ENCODE measurements at regions not wholly inside any gene's neighbourhood (a gene's known extent, or its start where the extent isn't known, plus 50 kb on each side); places are given as distances from the start of the nearest gene placed in this dataset.
"Not testable (repeated sequence)": the region's sequence is repeated elsewhere in the genome, so short reads cannot be mapped to it uniquely, and the experiment has no call there.

GRCh38 chr9:108776920-108777639 lies 78.7 kb downstream of the ACTL7B start:
- Histone ChIP-seq H3K9me1 (ENCODE audit: control insufficient read depth, extremely low read depth, insufficient read depth, low read length) (peaks cover 2% of the 10 kb centered on the region), H3K4me2 (ENCODE audit: control insufficient read depth, extremely low read depth, insufficient read depth, low read depth, low read length) (no peak overlapping the region), H3K4me3 (ENCODE audit: control insufficient read depth in 2 of 3, extremely low read depth in 1 of 3, insufficient read depth in 2 of 3, low read depth in 1 of 3, low read length in 3 of 3) (no peak overlapping the region), H3K9me3 (ENCODE audit: control insufficient read depth, low read depth, low read length) (no peaks in the 10 kb centered on the region), H3K4me1 (ENCODE audit: control insufficient read depth, extremely low read depth, insufficient read depth, low read length) (peaks cover 23% of the 10 kb centered on the region), H3K79me2 (ENCODE audit: control insufficient read depth, insufficient read depth, low read length) (no peaks in the 10 kb centered on the region), H4K20me1 (ENCODE audit: control insufficient read depth, extremely low read depth, insufficient read depth, low read length) (no peaks in the 10 kb centered on the region), H3K27me3 (ENCODE audit: control insufficient read depth, extremely low read depth, insufficient read depth, low read length) (no peaks in the 10 kb centered on the region), H3K9ac (ENCODE audit: control insufficient read depth, extremely low read depth, insufficient read depth, low read length) (no peak overlapping the region), H3K27ac (ENCODE audit: control insufficient read depth, insufficient read depth, low read length) (no peak overlapping the region), H2AFZ (ENCODE audit: control insufficient read depth, low read length) (no peak overlapping the region), H3K36me3 (ENCODE audit: control insufficient read depth in 2 of 2, extremely low read depth in 1 of 2, insufficient read depth in 2 of 2, low read length in 2 of 2) (no peaks in the 10 kb centered on the region)
- DNase-seq (ENCODE audit: low read depth, low spot score) = no peak
- TF ChIP-seq CTCF (optimal IDR thresholded peaks at IDR 0.05 in 1 of 3, IDR thresholded peaks at IDR 0.05 in 1 of 3, conservative IDR thresholded peaks at IDR 0.05 in 1 of 3; ENCODE audit: extremely low read depth in 1 of 3, insufficient read depth in 2 of 3, low read length in 3 of 3) (peak; percentile 46 to 54 (median 50)), EZH2 (IDR thresholded peaks at IDR 0.05; ENCODE audit: low read length) (no peak)
- peak; percentile 5 for FAIRE-seq
- dilution Hi-C loops (cut with MboI; ENCODE audit: extremely low pct_ligation_motif_present, low sequenced_read_pairs) = loop anchor here (5.0 kb wide), 1 partner anchor 50 kb away; no protein-coding TSS in a partner anchor

GRCh38 chr9:108775901-108776306 lies 79.9 kb downstream of the ACTL7B start:
- dilution Hi-C loops (cut with MboI; ENCODE audit: extremely low pct_ligation_motif_present, low sequenced_read_pairs) = loop anchor here (5.0 kb wide), 1 partner anchor 51 kb away; no protein-coding TSS in a partner anchor
- Histone ChIP-seq H3K36me3 (ENCODE audit: control insufficient read depth in 2 of 2, extremely low read depth in 1 of 2, insufficient read depth in 2 of 2, low read length in 2 of 2) (no peaks in the 10 kb centered on the region), H3K4me2 (ENCODE audit: control insufficient read depth, extremely low read depth, insufficient read depth, low read depth, low read length) (no peak overlapping the region), H3K4me3 (ENCODE audit: control insufficient read depth in 2 of 3, extremely low read depth in 1 of 3, insufficient read depth in 2 of 3, low read depth in 1 of 3, low read length in 3 of 3) (no peak overlapping the region), H3K9me3 (ENCODE audit: control insufficient read depth, low read depth, low read length) (no peaks in the 10 kb centered on the region), H3K79me2 (ENCODE audit: control insufficient read depth, insufficient read depth, low read length) (no peaks in the 10 kb centered on the region), H3K27ac (ENCODE audit: control insufficient read depth, insufficient read depth, low read length) (no peak overlapping the region), H3K9me1 (ENCODE audit: control insufficient read depth, extremely low read depth, insufficient read depth, low read length) (no peaks in the 10 kb centered on the region), H3K9ac (ENCODE audit: control insufficient read depth, extremely low read depth, insufficient read depth, low read length) (no peak overlapping the region), H3K27me3 (ENCODE audit: control insufficient read depth, extremely low read depth, insufficient read depth, low read length) (no peaks in the 10 kb centered on the region), H2AFZ (ENCODE audit: control insufficient read depth, low read length) (no peak overlapping the region), H4K20me1 (ENCODE audit: control insufficient read depth, extremely low read depth, insufficient read depth, low read length) (no peaks in the 10 kb centered on the region), H3K4me1 (ENCODE audit: control insufficient read depth, extremely low read depth, insufficient read depth, low read length) (peaks cover 18% of the 10 kb centered on the region)
- FAIRE-seq (no peak), DNase-seq (ENCODE audit: low read depth, low spot score) (no peak)
- no peak for TF ChIP-seq CTCF (optimal IDR thresholded peaks at IDR 0.05 in 1 of 3, IDR thresholded peaks at IDR 0.05 in 1 of 3, conservative IDR thresholded peaks at IDR 0.05 in 1 of 3; ENCODE audit: extremely low read depth in 1 of 3, insufficient read depth in 2 of 3, low read length in 3 of 3)
- no peak for TF ChIP-seq EZH2 (IDR thresholded peaks at IDR 0.05; ENCODE audit: low read length)

- DNase-seq (ENCODE audit: low read depth, low spot score) = not testable (repeated sequence)
- H3K27ac ChIP-seq (ENCODE audit: control insufficient read depth, insufficient read depth, low read length) = peak overlapping the region; percentile 48
- FAIRE-seq = peak; percentile 65
These were observed 81.7 kb downstream of the ACTL7B start for GRCh38 chr9:108774088-108774487.

More at GRCh38 chr9:108774088-108774487, 81.7 kb downstream of the ACTL7B start:
- H3K79me2 ChIP-seq (ENCODE audit: control insufficient read depth, insufficient read depth, low read length); H3K4me1 ChIP-seq (ENCODE audit: control insufficient read depth, extremely low read depth, insufficient read depth, low read length); H3K4me3 ChIP-seq (ENCODE audit: control insufficient read depth in 2 of 3, extremely low read depth in 1 of 3, insufficient read depth in 2 of 3, low read depth in 1 of 3, low read length in 3 of 3); H3K9me1 ChIP-seq (ENCODE audit: control insufficient read depth, extremely low read depth, insufficient read depth, low read length); H3K4me2 ChIP-seq (ENCODE audit: control insufficient read depth, extremely low read depth, insufficient read depth, low read depth, low read length); H3K36me3 ChIP-seq (ENCODE audit: control insufficient read depth in 2 of 2, extremely low read depth in 1 of 2, insufficient read depth in 2 of 2, low read length in 2 of 2); H3K9me3 ChIP-seq (ENCODE audit: control insufficient read depth, low read depth, low read length); dilution Hi-C loops (cut with MboI; ENCODE audit: extremely low pct_ligation_motif_present, low sequenced_read_pairs); H3K9ac ChIP-seq (ENCODE audit: control insufficient read depth, extremely low read depth, insufficient read depth, low read length); H4K20me1 ChIP-seq (ENCODE audit: control insufficient read depth, extremely low read depth, insufficient read depth, low read length); H3K27me3 ChIP-seq (ENCODE audit: control insufficient read depth, extremely low read depth, insufficient read depth, low read length): not testable (repeated sequence)
- peak overlapping the region; percentile 11 for H2AFZ ChIP-seq (ENCODE audit: control insufficient read depth, low read length)

Measured in keratinocyte (primary cell).